Effector memory CD4-positive, alpha-beta T cell (primary cell): ENCODE measurements at regions not wholly inside any gene's neighbourhood (a gene's known extent, or its start where the extent isn't known, plus 50 kb on each side); places are given as distances from the start of the nearest gene placed in this dataset.

ENCODE experiments used
- DNase-seq, 3 donors: peaks; one replicate each; pipeline ENCODE4 v3.0.0-alpha.2; 2020
- H3K27ac ChIP-seq: 2 replicates; pipeline ENCODE4 v1.7.0; 2013; ENCODE audit warnings: mild to moderate bottlenecking, low read length, moderate library complexity; ENCODE audit not compliant: insufficient read depth, poor library complexity, severe bottlenecking
- H3K27me3 ChIP-seq: replicated peaks from 2 replicates; pipeline ENCODE4 v1.7.0; 2013; ENCODE audit warnings: mild to moderate bottlenecking, low read length; ENCODE audit not compliant: insufficient read depth, control insufficient read depth, poor library complexity, severe bottlenecking
- H3K36me3 ChIP-seq: 2 replicates; pipeline ENCODE4 v1.7.0; 2013; ENCODE audit warnings: mild to moderate bottlenecking, low read length, moderate library complexity; ENCODE audit not compliant: control insufficient read depth, insufficient read depth
- H3K4me1 ChIP-seq: 2 replicates; pipeline ENCODE4 v1.7.0; 2013; ENCODE audit warnings: low read length, mild to moderate bottlenecking; ENCODE audit not compliant: control insufficient read depth, insufficient read depth, poor library complexity, severe bottlenecking
- H3K4me3 ChIP-seq: 2 replicates; pipeline ENCODE4 v1.7.0; 2013; ENCODE audit warnings: low read length, low read depth, mild to moderate bottlenecking; ENCODE audit not compliant: insufficient read depth, poor library complexity, severe bottlenecking
- H3K9me3 ChIP-seq: 2 replicates; pipeline ENCODE4 v1.7.0; 2013; ENCODE audit warnings: mild to moderate bottlenecking, low read length, moderate library complexity; ENCODE audit not compliant: control insufficient read depth

DNA sequence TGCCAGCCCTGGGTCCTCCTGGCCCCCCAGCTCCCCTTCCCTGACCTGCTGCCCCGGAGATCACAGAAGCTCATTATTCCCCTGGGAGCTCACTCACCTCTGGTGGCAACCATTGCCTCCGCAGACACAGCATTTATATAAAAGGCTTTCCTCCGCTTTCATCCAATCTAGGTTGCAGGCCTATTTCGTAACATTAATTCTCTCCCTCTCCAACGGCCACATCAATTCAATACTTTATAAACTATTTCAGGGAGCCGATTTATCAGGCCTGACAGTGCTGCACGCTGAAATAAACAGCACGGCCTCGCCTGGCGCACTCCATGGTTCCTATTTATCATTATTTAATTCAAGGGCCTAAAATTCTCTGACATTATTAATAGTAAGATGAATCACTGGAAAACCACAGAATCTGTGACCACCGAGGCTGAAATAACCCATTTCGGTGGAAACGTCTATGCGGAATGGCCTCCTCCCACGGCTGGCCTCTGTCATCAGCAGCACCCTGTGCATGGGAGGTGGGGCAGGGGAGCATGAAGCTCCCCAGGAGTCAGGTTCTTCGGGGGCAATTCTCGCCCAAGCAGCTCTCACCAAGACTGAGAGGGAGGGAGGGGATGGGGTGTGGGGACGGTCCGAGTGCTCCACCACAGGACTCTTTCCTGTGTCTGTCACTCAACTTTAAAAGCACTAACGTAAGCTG is 249.3 kb upstream of the PFKP start:
- Histone ChIP-seq H3K9me3 (no peaks in the 10 kb centered on the region), H3K36me3 (no peaks in the 10 kb centered on the region), H3K27me3 (peaks cover 3% of the 10 kb centered on the region), H3K4me3 (no peak overlapping the region), H3K4me1 (no peaks in the 10 kb centered on the region), H3K27ac (no peak overlapping the region)
- DNase-seq: no peak

DNA sequence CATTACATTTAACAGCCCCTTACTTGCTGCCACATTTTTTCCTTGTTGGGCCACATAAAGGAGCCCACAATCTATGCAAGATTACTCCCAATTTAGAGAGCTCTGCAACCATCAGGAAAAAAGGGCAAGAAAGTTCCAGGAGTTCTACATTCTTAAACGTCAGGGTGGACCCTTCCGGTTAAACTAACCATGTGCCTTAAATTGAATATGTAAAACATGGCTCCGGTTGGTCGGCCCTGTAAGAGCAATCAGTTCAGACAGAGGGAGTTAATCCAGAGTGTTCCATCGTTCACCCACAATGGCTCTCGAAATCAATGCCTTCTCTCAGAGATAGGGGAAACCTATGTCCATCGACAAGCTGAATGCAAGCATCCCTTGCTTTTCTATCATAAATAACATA is 253.7 kb upstream of the PFKP start:
- Histone ChIP-seq H3K4me3 (no peak overlapping the region), H3K27me3 (no peaks in the 10 kb centered on the region), H3K9me3 (no peaks in the 10 kb centered on the region), H3K36me3 (no peaks in the 10 kb centered on the region), H3K4me1 (no peaks in the 10 kb centered on the region), H3K27ac (no peak overlapping the region)
- no peak for DNase-seq

- no peaks in the 10 kb centered on the region for H3K36me3 ChIP-seq
- H3K4me3 ChIP-seq: no peak overlapping the region
- no peaks in the 10 kb centered on the region for H3K27me3 ChIP-seq
- no peak for DNase-seq
- no peak overlapping the region for H3K27ac ChIP-seq
- no peaks in the 10 kb centered on the region for H3K4me1 ChIP-seq
- no peaks in the 10 kb centered on the region for H3K9me3 ChIP-seq
These were observed 254.1 kb upstream of the PFKP start for GRCh38 chr10:2813286-2813685.

- Histone ChIP-seq H3K36me3 (no peaks in the 10 kb centered on the region), H3K9me3 (no peaks in the 10 kb centered on the region), H3K27ac (no peak overlapping the region), H3K4me1 (no peaks in the 10 kb centered on the region), H3K4me3 (no peak overlapping the region), H3K27me3 (no peaks in the 10 kb centered on the region)
- no peak for DNase-seq
These were observed 254.7 kb upstream of the PFKP start for GRCh38 chr10:2812631-2813030.

DNA sequence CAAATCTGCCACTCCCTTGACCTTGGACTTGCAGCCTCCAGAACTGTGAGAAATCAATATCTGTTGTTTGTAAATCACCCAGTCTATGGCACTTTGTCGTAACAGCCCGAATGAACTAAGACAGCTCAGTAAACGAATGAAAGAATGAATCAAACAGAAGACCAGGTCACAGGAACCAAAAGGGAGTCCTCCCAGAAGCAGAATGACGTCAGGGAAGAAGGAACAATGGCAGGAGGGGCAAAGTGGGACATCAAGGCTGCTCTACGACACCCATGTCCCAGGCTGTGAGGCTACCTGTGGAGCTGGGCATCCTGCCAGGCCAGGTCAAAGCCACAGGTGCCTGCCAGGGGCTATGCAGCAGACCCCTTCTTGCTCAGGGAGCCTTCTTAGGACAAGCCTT is 267.2 kb upstream of the PFKP start:
- Histone ChIP-seq H3K4me1 (no peaks in the 10 kb centered on the region), H3K27me3 (no peaks in the 10 kb centered on the region), H3K36me3 (no peaks in the 10 kb centered on the region), H3K9me3 (no peaks in the 10 kb centered on the region), H3K27ac (no peak overlapping the region), H3K4me3 (no peak overlapping the region)
- no peak for DNase-seq

DNA sequence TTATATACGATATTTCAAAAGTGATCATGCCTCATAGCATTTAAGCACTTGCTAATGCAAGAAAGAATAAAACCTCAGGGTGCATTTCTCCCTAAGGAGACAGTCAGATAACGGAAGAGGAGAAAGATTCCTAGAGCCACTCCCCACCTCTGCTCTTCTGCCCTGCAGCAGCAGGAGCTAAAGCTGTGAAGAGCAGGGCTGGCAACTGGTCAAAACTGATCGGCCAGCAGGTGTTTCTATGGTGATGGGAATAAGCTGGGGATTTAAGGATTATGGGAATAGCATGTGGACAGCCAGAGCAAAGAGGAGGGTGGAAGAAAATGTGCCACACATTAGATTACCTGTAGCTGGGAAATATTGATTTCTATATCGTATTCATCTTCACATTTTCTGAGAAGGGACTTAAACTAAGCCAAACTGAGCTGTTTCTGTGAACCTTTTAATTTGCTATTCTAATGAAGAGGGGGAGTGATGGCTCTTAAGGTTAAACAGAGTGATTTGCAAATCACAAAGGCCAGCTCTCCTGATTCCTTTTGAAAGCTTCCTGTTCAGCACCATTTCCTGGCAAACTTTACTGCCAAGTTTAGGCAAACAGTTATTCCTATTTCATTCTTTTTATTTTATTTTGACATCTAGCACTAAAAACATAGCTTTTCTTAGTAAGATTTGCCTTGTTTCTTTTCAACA is 268.9 kb upstream of the PFKP start:
- no peaks in the 10 kb centered on the region for H3K4me1 ChIP-seq
- DNase-seq: no peak
- H3K4me3 ChIP-seq: no peak overlapping the region
- no peaks in the 10 kb centered on the region for H3K9me3 ChIP-seq
- no peak overlapping the region for H3K27ac ChIP-seq
- H3K36me3 ChIP-seq: no peaks in the 10 kb centered on the region
- no peaks in the 10 kb centered on the region for H3K27me3 ChIP-seq

GRCh38 chr10:2791774-2792443 is 275.4 kb upstream of the PFKP start:
- Histone ChIP-seq H3K27ac (no peak overlapping the region), H3K4me1 (no peaks in the 10 kb centered on the region), H3K27me3 (no peaks in the 10 kb centered on the region), H3K36me3 (no peaks in the 10 kb centered on the region), H3K9me3 (no peaks in the 10 kb centered on the region), H3K4me3 (no peak overlapping the region)
- no peak for DNase-seq

GRCh38 chr10:2790396-2791188 is 276.8 kb upstream of the PFKP start:
- Histone ChIP-seq H3K4me1 (no peaks in the 10 kb centered on the region), H3K4me3 (no peak overlapping the region), H3K9me3 (no peaks in the 10 kb centered on the region), H3K27me3 (no peaks in the 10 kb centered on the region), H3K27ac (no peak overlapping the region), H3K36me3 (no peaks in the 10 kb centered on the region)
- DNase-seq: no peak

GRCh38 chr10:2786251-2786650 is 281.1 kb upstream of the PFKP start:
- H3K4me1 ChIP-seq: no peaks in the 10 kb centered on the region
- H3K9me3 ChIP-seq: no peaks in the 10 kb centered on the region
- H3K4me3 ChIP-seq: no peak overlapping the region
- DNase-seq: no peak
- H3K36me3 ChIP-seq: no peaks in the 10 kb centered on the region
- no peaks in the 10 kb centered on the region for H3K27me3 ChIP-seq
- no peak overlapping the region for H3K27ac ChIP-seq
